GM21825 (cell line): ENCODE measurements at regions not wholly inside any gene's neighbourhood (a gene's known extent, or its start where the extent isn't known, plus 50 kb on each side); places are given as distances from the start of the nearest gene placed in this dataset.

Source experiments
- ATAC-seq: cut with Tn5 transposase; IDR thresholded peaks from one replicate; pipeline ENCODE4 v1.9.1; 2021; ENCODE audit warnings: mild to moderate bottlenecking, moderate library complexity; ENCODE audit not compliant: unreplicated experiment

DNA sequence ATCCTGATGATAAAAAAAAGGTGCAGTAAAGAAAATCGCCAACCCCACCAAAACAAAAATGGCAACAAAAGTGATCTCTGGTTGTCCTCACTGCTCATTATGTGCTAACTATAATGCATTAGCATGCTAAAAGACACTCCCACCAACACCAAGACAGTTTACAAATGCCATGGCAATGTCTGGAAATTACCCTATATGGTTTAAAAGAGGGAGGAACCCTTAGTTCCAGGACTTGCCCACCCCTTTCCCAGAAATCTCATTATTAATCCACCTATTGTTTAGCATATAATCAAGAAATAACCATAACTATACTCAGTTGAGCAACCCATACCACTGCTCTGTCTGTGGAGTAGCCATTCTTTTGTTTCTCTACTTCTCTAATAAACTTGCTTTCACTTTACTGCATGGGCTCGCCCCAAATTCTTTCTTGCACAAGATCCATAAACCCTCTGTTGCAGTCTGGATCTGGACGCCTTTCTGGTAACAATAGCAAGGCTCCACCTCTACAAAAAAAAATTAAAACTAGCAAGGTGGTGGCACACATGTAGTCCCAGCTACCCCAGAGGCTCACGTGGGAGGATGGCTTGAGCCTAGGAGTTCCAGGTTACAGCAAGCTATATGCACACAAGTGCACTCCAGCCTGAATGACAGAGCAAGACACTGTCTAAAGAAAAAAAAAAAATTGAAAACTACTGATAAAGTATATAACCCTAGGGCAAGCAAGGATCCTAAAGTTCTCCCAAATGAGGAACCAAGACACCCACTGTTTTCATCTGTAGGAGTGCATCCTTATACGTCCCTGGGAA, 278.8 kb upstream of the JARID2 start:
- no peak for ATAC-seq

DNA sequence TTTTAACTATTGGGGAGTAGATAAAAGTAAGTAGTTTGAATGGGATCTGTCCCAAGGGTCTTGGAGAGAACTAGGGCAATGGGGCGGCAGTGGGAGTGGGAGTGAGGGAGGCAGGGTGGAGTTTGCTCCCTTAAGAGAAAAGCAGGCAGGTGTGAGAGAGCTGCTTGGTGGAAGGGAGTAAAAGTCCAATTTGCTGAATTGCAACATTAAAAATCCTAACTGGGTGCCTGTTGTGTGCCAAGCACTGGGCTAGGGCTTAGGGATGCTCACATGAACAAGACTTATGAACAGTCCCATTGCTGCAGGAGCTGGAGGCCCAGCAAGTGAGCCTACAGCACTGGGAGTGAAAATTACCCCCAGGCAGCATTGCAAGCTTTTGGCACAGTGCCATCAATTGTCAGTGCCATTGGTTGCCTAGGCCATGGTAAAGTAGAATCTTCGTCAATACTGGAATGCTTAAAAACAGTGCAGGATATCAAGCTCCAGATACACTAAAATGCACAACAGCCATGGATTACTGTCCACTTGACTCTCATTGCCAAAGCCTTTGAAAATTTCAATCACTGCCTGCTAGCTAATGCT, 277.7 kb upstream of the JARID2 start:
- ATAC-seq, result no peak

DNA sequence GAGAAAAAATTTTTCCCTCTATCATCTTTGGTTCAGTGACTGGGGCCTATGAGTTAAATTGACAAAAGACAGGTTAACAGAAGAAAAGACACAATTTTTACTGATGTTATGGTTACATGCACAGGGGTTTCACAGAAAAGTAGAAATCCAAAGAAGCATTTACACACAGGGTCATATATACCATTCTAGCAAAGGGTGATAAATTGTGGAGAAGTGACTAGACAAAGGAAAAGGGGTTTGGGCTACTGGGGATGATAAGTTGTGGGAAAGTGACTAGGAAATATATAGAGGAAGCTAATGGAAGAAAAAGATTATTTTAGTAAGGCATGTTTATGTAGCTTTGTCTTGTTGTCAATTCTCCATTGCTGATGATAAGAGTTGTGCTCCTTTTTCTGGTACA, 276.7 kb upstream of the JARID2 start:
- ATAC-seq, result no peak

DNA sequence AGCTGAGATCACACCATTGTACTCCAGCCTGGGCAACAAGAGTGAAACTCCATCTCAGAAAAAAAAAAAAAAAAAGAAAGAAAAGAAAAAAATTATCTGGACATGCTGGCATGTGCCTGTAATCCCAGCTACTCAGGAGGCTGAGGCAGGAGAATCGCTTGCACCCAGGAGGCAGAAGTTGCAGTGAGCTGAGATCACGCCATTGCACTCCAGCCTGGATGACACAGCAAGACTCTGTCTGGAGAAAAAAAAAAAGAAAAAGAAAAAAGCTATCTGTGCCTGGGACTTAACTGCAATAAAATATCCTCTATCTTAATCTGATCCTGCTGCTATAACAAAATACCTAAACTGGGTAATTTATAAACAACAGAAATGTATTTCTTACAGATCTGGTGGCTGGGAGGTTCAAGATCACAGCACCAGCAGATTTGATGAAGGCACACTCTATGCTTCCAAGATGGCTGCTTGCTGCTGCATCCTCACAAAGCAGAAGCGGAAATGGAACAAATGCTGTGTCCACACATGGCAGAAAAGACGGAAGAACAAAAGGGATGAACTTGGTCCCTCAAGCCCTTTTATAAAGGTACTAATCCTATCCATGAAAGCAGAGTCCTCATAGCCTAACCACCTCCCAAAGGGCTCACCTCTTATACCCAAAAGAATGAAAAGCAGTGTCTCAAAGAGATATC, 273.3 kb upstream of the JARID2 start:
- no peak for ATAC-seq

DNA sequence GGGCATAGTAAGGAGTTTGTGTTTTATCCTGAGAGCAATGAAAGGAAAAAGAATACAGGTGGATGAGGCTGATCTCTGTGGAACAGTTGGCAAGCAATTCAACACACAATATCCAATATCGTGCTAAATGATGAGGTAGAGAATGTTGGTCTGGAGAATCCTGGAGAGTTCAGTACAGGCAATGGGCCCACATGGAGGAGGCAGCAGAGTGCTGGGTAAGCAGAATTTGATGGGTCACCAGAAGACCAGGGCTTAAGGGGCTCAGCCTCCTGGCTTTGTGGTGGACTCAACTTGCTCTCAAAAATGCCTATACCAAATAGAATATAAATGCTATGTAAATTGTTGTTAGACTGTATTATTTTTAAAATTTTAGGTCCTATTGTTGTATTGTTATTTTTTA, 271.5 kb upstream of the JARID2 start:
- ATAC-seq, result no peak

DNA sequence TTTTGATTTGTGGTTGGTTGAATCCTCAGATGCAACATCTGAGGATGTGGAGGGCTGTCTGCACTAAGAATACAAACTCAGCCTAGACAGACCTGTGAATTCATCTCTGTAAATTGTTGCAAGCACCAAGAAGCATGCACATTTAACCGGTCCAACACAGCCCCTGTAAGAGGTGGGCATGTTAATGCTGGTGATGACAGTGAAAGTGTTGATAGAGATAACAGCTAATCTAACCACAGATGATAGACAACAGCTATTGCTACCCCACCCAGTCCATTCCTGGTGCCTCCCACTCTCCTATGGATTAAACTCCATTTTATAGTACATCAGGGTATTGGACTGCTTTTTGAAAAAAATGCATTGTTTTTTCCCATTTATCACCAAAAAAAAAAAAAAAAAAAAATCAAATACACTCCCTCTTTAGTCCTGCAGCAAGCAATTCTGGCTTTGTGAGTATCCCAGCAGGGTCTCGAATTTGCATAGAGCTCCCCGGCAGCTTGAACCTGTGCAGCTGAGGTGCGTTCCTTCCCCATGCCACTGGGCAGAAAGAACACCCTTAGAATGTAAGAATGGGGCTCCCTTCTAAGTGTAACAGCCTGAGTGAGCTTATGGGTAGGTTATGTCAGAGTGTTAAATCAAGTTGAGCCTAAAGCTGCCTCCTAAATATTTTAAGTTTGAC, 270.9 kb upstream of the JARID2 start:
- no peak for ATAC-seq

DNA sequence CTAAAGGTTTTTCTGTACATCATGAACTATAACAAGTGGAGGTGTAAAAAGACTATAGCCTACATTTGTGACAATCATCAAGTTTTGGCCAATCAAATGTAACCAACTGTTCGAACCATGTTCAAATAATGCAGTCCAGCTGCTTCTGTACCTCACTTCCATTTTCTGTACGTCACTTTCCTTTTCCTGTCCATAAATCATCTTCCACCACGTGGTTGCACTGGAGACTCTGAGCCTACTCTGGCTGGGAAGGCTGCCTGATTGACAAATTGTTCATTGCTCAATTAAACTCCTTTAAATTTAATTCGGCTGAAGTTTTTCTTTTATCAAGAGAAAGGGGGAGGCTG, 270.4 kb upstream of the JARID2 start:
- ATAC-seq, result no peak

DNA sequence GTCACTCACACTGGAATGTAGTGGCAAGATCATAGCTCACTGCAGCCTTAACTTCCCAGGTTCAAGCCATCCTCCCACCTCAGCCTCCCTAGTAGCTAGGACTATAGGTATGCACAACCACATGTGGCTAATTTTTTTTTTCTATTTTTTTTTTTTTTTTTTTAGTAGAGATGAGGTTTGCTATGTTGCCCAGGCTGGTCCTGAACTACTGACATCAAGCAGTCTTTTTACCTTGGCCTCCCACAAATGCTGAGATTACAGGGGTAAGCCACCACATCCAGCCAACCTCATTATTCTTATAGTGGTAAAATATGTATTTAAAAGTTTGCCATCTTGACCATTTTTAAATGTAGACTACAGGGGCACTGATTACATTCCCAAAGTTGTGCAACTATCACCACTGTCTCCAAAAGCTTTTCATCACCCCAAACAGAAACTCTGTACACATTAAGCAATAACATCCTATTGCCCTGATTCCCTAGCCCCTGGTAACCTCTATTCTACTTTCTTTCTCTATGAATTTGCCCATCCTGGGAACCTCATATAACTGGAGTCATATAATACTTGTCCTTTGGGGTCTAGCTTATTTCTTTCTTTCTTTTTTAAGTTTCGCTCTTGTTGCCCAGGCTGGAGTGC, 268.0 kb upstream of the JARID2 start:
- no peak for ATAC-seq

DNA sequence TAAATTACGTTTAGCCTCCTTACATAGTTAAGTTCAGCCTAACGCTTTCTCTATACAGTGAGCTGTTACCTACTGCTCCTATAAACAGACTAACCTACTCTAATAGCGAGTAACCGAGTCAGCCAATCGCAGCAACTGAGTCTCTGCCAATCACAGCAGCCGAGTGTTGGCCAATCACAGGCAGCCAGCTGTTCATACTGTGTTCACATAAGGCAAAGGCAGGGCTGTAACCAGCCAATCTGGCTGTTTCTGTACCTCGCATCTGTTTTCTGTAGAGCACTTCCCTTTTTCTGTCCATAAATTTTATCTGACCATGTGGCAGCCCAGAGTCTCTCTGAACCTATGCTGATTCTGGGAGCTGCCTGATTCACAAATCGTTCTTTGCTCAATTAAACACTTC, 263.9 kb upstream of the JARID2 start:
- no peak for ATAC-seq

DNA sequence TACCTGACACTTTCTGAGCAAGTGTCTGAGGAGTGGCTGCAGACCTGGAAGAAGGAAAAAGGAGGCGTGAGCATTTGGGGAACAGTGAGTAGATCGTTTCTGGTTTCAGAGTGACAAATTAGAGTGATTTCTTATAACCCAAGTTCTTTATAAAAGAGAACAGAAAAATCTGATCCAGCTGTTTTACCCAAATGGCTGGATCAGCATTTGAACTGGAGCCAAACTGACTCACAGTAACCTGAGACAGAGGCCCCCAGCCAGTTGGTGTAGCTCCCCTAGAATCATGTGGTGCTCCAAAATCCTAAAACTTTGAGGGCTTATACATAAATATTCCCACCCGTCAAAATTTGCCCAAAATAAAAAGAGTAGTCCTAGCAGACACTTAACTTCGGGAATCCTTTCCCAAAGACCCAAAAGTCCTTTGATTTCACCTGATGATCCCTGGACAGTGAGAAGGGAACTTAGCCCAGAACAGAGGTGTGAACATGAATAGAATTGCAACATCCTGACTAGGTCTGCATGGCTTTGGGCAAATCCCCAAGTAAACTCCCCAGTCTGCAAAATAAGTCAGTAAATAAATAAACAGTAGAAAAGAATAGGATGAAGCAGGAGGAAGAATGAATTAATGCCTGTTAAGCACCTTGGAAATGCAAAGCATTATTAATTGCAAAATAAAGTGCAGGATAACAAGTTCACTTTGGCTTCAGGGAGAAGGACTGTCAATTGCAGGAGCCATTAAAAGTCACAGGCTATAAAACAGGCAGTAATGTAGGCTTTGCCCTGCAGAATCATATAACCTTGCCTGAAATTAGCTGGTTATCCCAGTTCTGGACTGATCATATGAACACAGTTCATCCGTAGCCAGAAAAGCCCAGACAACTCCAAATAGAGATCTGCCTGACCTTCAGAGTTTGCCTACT, 262.0 kb upstream of the JARID2 start:
- ATAC-seq, result no peak

DNA sequence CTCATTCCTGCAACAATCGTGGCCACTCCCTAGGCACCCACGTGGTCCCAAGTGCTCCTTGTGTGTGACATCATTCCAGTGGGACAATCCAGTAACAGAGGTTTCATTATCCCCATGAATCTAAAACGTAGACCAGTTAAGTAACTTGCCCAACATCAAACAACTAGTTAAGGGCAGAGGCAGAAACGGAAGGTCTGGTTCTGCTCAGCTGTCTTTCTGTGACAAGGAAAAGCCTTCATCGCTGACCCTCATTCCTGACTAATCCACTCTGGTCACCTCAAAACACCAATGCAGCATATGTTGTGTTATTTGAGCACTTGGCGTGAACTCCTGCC, 261.4 kb upstream of the JARID2 start:
- ATAC-seq, result no peak

DNA sequence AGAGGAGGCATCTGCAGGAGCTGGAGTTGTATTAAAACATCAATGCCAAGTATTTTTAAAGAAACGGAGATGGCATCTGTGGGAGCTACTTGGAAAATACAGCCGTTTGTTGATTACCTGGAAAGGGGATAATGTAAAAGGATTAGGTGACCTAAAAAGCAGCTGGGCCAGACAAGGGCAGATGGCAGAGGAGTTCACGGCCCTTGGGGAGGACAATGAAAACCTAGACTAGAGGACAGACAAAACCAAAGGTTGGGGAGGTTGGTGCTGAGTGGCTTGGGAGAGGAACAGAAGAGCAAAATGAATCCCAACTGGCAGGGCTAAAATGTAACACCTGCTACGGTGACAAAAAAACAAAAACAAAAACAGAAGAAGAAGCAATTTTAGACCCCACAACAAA, 260.5 kb upstream of the JARID2 start:
- no peak for ATAC-seq

DNA sequence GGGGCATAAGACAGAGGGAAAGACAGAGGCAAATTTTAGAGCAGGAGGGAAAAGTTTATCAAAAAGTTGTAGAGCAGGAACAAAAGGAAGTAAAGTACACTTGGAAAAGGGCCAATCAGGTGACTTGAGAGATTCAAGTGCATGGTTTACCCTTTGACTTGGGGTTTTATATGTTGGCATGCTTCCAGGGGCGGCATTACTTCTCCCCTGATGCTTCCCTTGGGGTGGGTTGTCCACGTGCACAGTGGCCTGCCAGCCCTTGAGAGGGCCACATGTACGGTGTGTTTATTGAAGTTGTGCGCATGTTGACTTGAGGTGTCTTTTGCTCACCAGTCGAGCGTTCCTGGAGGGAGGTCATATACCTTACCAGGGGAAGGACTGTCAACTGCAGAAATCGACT, 259.5 kb upstream of the JARID2 start:
- ATAC-seq, result no peak

DNA sequence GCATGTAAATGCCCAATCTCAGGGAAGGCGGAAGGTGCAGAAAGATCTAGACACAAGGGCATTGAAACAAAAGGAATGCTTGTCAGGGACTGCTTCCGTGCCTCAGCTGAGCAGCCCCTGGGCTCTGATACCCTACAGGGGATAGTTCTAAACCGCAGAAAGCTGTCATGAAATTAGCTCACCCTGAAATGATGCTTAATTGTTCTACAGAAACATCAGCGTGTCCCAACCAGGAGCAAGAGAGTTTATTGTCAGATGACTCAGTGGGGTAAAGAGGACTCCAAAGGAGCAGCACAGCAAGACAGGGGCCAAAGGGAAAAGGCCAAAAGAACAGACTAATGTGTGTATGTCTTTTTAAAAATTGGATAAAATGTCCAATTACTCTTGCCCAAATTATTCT, 258.4 kb upstream of the JARID2 start:
- no peak for ATAC-seq

DNA sequence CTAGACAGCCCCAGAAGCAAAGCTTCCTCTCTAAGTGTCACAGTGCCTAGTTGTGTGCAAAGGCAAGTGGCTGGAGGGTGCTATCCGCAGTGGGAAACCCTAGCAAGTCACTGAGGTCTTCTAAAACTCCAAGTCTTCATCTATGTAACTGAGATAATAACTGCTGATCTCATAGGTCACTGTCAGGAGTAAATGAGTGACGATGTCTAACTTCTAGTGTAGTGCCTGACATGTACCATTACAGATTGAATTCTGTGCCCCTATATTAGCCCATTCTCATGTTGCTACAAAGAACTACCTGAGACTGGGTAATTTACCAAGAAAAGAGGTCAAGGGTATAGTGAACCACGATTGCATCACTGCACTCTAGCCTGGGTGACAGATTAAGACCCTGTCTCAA, 253.5 kb upstream of the JARID2 start:
- no peak for ATAC-seq

DNA sequence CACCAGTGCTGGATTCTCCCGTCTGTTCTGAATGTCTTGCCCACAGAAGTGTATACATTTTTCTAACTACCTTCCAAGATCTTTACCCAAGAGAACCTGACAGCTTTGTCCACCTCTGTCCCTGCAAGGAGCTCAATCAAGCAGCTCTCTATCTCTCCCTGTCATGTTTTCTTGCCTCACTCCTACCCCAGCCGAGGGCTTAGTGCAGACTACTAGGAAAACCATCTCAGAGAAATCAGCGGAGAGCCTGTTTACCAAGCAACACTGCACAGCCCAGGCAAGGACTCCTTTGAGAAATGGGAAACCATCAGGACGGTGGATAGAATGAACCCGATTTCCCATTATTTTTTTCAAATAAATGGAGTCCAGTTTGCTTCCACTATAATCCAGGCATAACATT, 250.7 kb upstream of the JARID2 start:
- ATAC-seq, result no peak

DNA sequence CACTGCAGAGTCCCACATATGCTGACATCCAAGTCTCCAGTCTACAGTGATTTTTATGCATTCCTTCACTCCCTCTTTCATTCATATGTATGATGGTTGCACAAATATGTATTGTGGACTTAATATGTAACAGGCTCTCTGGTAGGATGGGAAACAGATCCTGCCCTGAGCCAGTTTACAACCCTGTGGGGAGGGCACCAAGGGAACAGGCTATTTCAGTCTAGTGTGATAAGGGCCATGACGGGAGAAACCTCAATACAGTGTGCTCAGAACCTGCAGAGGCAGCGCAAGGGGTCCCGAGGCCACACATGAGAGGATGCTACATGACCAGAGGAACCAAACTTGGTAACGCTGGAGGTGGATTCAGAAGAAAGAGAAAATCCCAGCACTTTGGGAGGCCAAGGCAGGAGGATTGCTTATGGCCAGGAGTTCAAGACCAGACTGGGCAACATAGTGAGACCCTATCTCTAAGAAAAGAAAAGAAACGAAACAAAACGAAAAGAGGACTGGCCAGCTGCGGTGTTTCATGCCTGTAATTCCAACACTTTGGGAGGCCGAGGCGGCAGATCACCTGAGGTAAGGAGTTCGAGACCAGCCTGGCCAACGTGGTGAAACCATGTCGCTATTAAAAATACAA, 249.8 kb upstream of the JARID2 start:
- no peak for ATAC-seq

DNA sequence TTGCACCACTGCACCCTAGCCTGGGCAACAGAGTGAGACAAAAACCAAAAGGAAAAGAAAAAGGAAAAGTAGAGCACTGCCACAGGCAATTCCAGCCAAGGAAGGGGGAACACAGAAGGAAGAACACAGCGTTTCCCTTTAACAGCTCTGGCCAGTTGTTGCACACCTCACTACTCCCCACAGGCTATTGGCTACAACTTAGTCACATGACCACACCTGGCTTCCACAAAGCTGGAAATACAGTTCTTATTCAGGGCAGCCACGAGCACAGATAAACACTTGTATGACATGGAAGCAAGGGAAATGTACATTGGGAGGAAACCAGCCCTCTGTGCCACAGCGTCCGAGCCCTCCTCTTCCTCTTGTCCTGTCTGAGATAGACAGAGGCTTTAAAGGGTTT, 249.0 kb upstream of the JARID2 start:
- ATAC-seq, result no peak

DNA sequence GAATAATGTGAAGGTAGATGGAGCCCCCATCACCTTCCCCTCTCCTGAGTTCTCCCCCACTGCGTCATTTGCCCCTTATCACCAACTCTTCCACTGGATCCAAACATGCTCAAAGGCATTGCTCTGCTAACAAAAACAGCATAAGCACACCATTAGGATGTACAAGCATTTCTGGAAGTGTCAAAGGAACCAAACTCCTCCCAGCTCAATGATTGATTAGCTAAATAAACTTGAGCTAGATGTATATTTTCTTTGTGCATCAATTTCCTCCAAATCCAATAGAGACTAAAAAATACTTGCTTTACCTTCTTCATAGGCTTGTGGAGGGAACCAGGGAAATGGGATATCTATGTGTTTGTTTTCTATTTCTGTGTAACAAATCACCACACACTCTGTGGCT, 248.4 kb upstream of the JARID2 start:
- no peak for ATAC-seq

DNA sequence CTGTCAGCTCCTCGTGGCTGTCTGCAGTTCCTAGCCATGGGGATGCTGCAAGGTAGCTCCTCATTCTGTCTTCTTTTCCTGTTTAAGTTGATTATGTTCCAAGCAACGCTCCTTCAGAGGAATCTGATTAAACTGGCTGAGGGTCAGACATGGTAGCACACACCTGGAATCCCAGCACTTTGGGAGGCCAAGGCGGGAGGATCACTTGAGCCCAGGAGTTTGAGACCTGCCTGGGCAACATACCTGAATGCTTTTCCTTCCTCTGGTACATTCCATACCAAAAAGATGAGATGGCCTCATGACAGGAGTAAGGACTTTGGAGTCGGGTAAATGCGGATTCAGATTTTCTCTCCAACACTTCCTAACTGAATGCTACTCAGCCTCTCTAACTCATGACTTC, 246.8 kb upstream of the JARID2 start:
- ATAC-seq, result no peak
